ENCODE measurements at regions not wholly inside any gene's neighbourhood (a gene's known extent, or its start where the extent isn't known, plus 50 kb on each side); places are given as distances from the start of the nearest gene placed in this dataset.

DNA sequence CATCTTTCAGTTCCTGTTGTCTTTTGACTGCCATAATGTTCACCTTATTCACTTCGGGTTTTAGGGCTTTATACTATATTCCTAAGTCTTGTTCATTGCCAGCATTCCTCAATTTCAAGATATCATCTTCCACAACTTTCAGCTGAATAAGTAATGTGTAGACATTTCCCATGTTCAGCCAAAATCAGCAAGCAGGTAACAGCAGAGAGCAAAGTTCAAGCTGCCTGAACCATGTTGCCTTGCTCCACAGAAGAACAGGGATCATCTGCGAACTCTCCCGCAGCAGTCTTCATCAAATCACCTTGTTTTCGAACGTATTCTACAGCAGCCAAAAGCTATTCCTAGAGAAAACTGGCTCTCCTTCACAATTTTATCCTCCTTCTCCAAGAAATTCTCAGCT, 95.3 kb upstream of the CCDC112 start:
- H3K4me3 ChIP-seq (ENCODE audit: insufficient read depth, low read depth, low read length): no peak overlapping the region
- Mint-ChIP-seq H3K36me3 (ENCODE audit: low read depth, unreplicated experiment) (no peaks in the 10 kb centered on the region), H3K4me1 (ENCODE audit: low read depth, unreplicated experiment) (peaks cover 7% of the 10 kb centered on the region), H3K27me3 (ENCODE audit: low read depth, unreplicated experiment) (peaks cover 2% of the 10 kb centered on the region), H3K9me3 (ENCODE audit: unreplicated experiment) (peaks cover 2% of the 10 kb centered on the region), H3K4me3 (ENCODE audit: unreplicated experiment) (no peak overlapping the region), H3K27ac (ENCODE audit: unreplicated experiment) (no peak overlapping the region)
- H3K79me2 ChIP-seq (ENCODE audit: insufficient read depth, low read length): no peaks in the 10 kb centered on the region
- DNase-seq (ENCODE audit: low read depth) (no peak), FAIRE-seq (no peak)
- no peak overlapping the region for H3K9ac ChIP-seq (ENCODE audit: low read length)
- H3K36me3 ChIP-seq (ENCODE audit: insufficient read depth, low read length): no peaks in the 10 kb centered on the region
- no peaks in the 10 kb centered on the region for H4K20me1 ChIP-seq (ENCODE audit: insufficient read depth, low read length)
- H3K27me3 ChIP-seq (ENCODE audit: insufficient read depth, low read length): no peaks in the 10 kb centered on the region
- peaks cover 4% of the 10 kb centered on the region for H3K4me1 ChIP-seq (ENCODE audit: insufficient read depth, low read length)
- no peak overlapping the region for H3K4me2 ChIP-seq (ENCODE audit: low read length)
- H2AFZ ChIP-seq (ENCODE audit: low read depth, low read length): no peak overlapping the region
- no peak for TF ChIP-seq EZH2 (IDR thresholded peaks at IDR 0.05; ENCODE audit: insufficient read depth, low read length)
- TF ChIP-seq, protein P1, sequence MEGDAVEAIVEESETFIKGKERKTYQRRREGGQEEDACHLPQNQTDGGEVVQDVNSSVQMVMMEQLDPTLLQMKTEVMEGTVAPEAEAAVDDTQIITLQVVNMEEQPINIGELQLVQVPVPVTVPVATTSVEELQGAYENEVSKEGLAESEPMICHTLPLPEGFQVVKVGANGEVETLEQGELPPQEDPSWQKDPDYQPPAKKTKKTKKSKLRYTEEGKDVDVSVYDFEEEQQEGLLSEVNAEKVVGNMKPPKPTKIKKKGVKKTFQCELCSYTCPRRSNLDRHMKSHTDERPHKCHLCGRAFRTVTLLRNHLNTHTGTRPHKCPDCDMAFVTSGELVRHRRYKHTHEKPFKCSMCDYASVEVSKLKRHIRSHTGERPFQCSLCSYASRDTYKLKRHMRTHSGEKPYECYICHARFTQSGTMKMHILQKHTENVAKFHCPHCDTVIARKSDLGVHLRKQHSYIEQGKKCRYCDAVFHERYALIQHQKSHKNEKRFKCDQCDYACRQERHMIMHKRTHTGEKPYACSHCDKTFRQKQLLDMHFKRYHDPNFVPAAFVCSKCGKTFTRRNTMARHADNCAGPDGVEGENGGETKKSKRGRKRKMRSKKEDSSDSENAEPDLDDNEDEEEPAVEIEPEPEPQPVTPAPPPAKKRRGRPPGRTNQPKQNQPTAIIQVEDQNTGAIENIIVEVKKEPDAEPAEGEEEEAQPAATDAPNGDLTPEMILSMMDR (IDR thresholded peaks at IDR 0.05; ENCODE audit: insufficient read depth, low read depth, low read length): no peak
- peaks cover 2% of the 10 kb centered on the region for H3K9me3 ChIP-seq (ENCODE audit: insufficient read depth, low read depth, low read length)
- H3K27ac ChIP-seq (ENCODE audit: low read depth, low read length): no peak overlapping the region

DNA sequence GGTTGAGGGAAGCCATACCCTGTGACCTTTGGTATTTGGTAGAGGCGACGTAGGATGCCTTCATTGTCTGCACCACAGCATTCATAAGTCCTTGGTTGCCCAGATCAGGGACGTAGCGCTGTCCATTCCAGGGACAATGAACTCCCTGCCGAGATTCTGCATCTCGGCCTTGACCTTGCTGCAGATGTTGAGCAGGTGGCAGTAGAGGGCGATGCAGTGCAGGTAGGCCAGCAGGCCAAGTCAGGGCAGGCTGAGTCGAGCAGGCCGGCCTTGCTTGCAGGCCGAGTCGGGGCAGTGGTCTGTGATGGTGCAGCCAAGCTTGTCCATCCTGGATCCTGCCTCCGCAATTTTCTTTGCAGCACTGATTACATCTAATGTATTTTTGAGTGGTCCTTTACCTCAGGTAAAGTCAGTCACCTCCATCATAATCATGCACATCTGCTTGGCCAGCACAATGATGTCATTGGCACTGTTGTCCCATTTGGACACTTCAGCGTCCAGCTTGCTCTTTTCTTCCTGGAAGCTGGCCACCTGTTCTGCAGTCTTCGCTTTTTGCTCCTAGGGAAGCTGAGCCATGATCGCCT, 93.4 kb upstream of the CCDC112 start:
- H3K9me3 ChIP-seq (ENCODE audit: insufficient read depth, low read depth, low read length): peaks cover 2% of the 10 kb centered on the region
- FAIRE-seq: no peak
- H3K4me3 Mint-ChIP-seq (ENCODE audit: unreplicated experiment): no peak overlapping the region

More for the DNA sequence above, 93.4 kb upstream of the CCDC112 start:
- Histone ChIP-seq H3K79me2 (ENCODE audit: insufficient read depth, low read length) (no peaks in the 10 kb centered on the region), H3K27ac (ENCODE audit: low read depth, low read length) (no peak overlapping the region), H3K27me3 (ENCODE audit: insufficient read depth, low read length) (no peaks in the 10 kb centered on the region), H3K9ac (ENCODE audit: low read length) (no peak overlapping the region), H3K4me1 (ENCODE audit: insufficient read depth, low read length) (no peaks in the 10 kb centered on the region), H3K36me3 (ENCODE audit: insufficient read depth, low read length) (no peaks in the 10 kb centered on the region), H4K20me1 (ENCODE audit: insufficient read depth, low read length) (no peaks in the 10 kb centered on the region), H3K4me3 (ENCODE audit: insufficient read depth, low read depth, low read length) (no peak overlapping the region), H3K4me2 (ENCODE audit: low read length) (no peak overlapping the region), H2AFZ (ENCODE audit: low read depth, low read length) (no peak overlapping the region)
- DNase-seq (ENCODE audit: low read depth): no peak
- TF ChIP-seq, protein P1 (IDR thresholded peaks at IDR 0.05; ENCODE audit: insufficient read depth, low read depth, low read length): no peak
- no peak for TF ChIP-seq EZH2 (IDR thresholded peaks at IDR 0.05; ENCODE audit: insufficient read depth, low read length)
- H3K27me3 Mint-ChIP-seq (ENCODE audit: low read depth, unreplicated experiment): peaks cover 2% of the 10 kb centered on the region
- H3K27ac Mint-ChIP-seq (ENCODE audit: unreplicated experiment): no peak overlapping the region
- H3K36me3 Mint-ChIP-seq (ENCODE audit: low read depth, unreplicated experiment): no peaks in the 10 kb centered on the region
- peaks cover 2% of the 10 kb centered on the region for H3K9me3 Mint-ChIP-seq (ENCODE audit: unreplicated experiment)
- H3K4me1 Mint-ChIP-seq (ENCODE audit: low read depth, unreplicated experiment): peaks cover 5% of the 10 kb centered on the region
